ENCODE measurements at regions not wholly inside any gene's neighbourhood (a gene's known extent, or its start where the extent isn't known, plus 50 kb on each side); places are given as distances from the start of the nearest gene placed in this dataset.

GRCh38 chr4:53786632-53787031, 195.3 kb upstream of the LNX1 start:
- H3K4me3 Mint-ChIP-seq (ENCODE audit: low read depth): no peak overlapping the region
- H3K9me3 Mint-ChIP-seq: no peaks in the 10 kb centered on the region
- no peaks in the 10 kb centered on the region for H3K27me3 Mint-ChIP-seq (ENCODE audit: low read depth)
- H3K36me3 Mint-ChIP-seq (ENCODE audit: low read depth): no peaks in the 10 kb centered on the region
- intact Hi-C loops (cut with micrococcal nuclease): no loop called here
- DNase-seq (ENCODE audit: low spot score): no peak
- no peaks in the 10 kb centered on the region for H3K4me1 Mint-ChIP-seq (ENCODE audit: low read depth)
- H3K27ac Mint-ChIP-seq: no peak overlapping the region

- Mint-ChIP-seq H3K27me3 (ENCODE audit: low read depth) (no peaks in the 10 kb centered on the region), H3K27ac (no peak overlapping the region), H3K4me3 (ENCODE audit: low read depth) (no peak overlapping the region), H3K4me1 (ENCODE audit: low read depth) (no peaks in the 10 kb centered on the region), H3K36me3 (ENCODE audit: low read depth) (no peaks in the 10 kb centered on the region), H3K9me3 (no peaks in the 10 kb centered on the region)
- DNase-seq (ENCODE audit: low spot score): no peak
- intact Hi-C loops (cut with micrococcal nuclease): no loop called here
Measured at GRCh38 chr4:53785996-53786395, 194.7 kb upstream of the LNX1 start.

- Mint-ChIP-seq H3K9me3 (no peaks in the 10 kb centered on the region), H3K27ac (no peak overlapping the region), H3K4me3 (ENCODE audit: low read depth) (no peak overlapping the region), H3K4me1 (ENCODE audit: low read depth) (no peaks in the 10 kb centered on the region), H3K27me3 (ENCODE audit: low read depth) (no peaks in the 10 kb centered on the region), H3K36me3 (ENCODE audit: low read depth) (no peaks in the 10 kb centered on the region)
- DNase-seq (ENCODE audit: low spot score): no peak
- intact Hi-C loops (cut with micrococcal nuclease): no loop called here
Measured at GRCh38 chr4:53784112-53784511, 192.8 kb upstream of the LNX1 start.

- H3K4me1 Mint-ChIP-seq (ENCODE audit: low read depth): no peaks in the 10 kb centered on the region
- intact Hi-C loops (cut with micrococcal nuclease): no loop called here
- no peak for DNase-seq (ENCODE audit: low spot score)
- no peaks in the 10 kb centered on the region for H3K36me3 Mint-ChIP-seq (ENCODE audit: low read depth)
- H3K4me3 Mint-ChIP-seq (ENCODE audit: low read depth): no peak overlapping the region
- no peaks in the 10 kb centered on the region for H3K9me3 Mint-ChIP-seq
- no peak overlapping the region for H3K27ac Mint-ChIP-seq
- no peaks in the 10 kb centered on the region for H3K27me3 Mint-ChIP-seq (ENCODE audit: low read depth)
Measured at GRCh38 chr4:53783208-53783859, 192.0 kb upstream of the LNX1 start.

- no peak for DNase-seq (ENCODE audit: low spot score)
- no peaks in the 10 kb centered on the region for H3K9me3 Mint-ChIP-seq
- no peaks in the 10 kb centered on the region for H3K36me3 Mint-ChIP-seq (ENCODE audit: low read depth)
- H3K4me1 Mint-ChIP-seq (ENCODE audit: low read depth): no peaks in the 10 kb centered on the region
- H3K4me3 Mint-ChIP-seq (ENCODE audit: low read depth): no peak overlapping the region
- no peaks in the 10 kb centered on the region for H3K27me3 Mint-ChIP-seq (ENCODE audit: low read depth)
- H3K27ac Mint-ChIP-seq: no peak overlapping the region
- intact Hi-C loops (cut with micrococcal nuclease): no loop called here
Measured at GRCh38 chr4:53782458-53782845, 191.2 kb upstream of the LNX1 start.

- Mint-ChIP-seq H3K36me3 (ENCODE audit: low read depth) (no peaks in the 10 kb centered on the region), H3K27ac (no peak overlapping the region), H3K4me1 (ENCODE audit: low read depth) (no peaks in the 10 kb centered on the region), H3K9me3 (no peaks in the 10 kb centered on the region), H3K27me3 (ENCODE audit: low read depth) (no peaks in the 10 kb centered on the region), H3K4me3 (ENCODE audit: low read depth) (no peak overlapping the region)
- no peak for DNase-seq (ENCODE audit: low spot score)
- intact Hi-C loops (cut with micrococcal nuclease): no loop called here
Measured at GRCh38 chr4:53781629-53782457, 190.6 kb upstream of the LNX1 start.

- intact Hi-C loops (cut with micrococcal nuclease): no loop called here
- Mint-ChIP-seq H3K27me3 (ENCODE audit: low read depth) (no peaks in the 10 kb centered on the region), H3K27ac (no peak overlapping the region), H3K4me3 (ENCODE audit: low read depth) (no peak overlapping the region), H3K4me1 (ENCODE audit: low read depth) (no peaks in the 10 kb centered on the region), H3K36me3 (ENCODE audit: low read depth) (no peaks in the 10 kb centered on the region), H3K9me3 (no peaks in the 10 kb centered on the region)
- DNase-seq (ENCODE audit: low spot score): no peak
Measured at GRCh38 chr4:53780736-53781400, 189.6 kb upstream of the LNX1 start.

GRCh38 chr4:53779025-53779424, 187.7 kb upstream of the LNX1 start:
- no peak for DNase-seq (ENCODE audit: low spot score)
- Mint-ChIP-seq H3K9me3 (no peaks in the 10 kb centered on the region), H3K27me3 (ENCODE audit: low read depth) (no peaks in the 10 kb centered on the region), H3K36me3 (ENCODE audit: low read depth) (no peaks in the 10 kb centered on the region), H3K27ac (no peak overlapping the region), H3K4me1 (ENCODE audit: low read depth) (no peaks in the 10 kb centered on the region), H3K4me3 (ENCODE audit: low read depth) (no peak overlapping the region)
- intact Hi-C loops (cut with micrococcal nuclease): no loop called here

GRCh38 chr4:53778155-53778554, 186.9 kb upstream of the LNX1 start:
- H3K36me3 Mint-ChIP-seq (ENCODE audit: low read depth): no peaks in the 10 kb centered on the region
- intact Hi-C loops (cut with micrococcal nuclease): no loop called here
- no peaks in the 10 kb centered on the region for H3K9me3 Mint-ChIP-seq
- DNase-seq (ENCODE audit: low spot score): no peak
- no peaks in the 10 kb centered on the region for H3K27me3 Mint-ChIP-seq (ENCODE audit: low read depth)
- H3K4me3 Mint-ChIP-seq (ENCODE audit: low read depth): no peak overlapping the region
- H3K27ac Mint-ChIP-seq: no peak overlapping the region
- H3K4me1 Mint-ChIP-seq (ENCODE audit: low read depth): no peaks in the 10 kb centered on the region

- DNase-seq (ENCODE audit: low spot score): no peak
- H3K36me3 Mint-ChIP-seq (ENCODE audit: low read depth): no peaks in the 10 kb centered on the region
- H3K27me3 Mint-ChIP-seq (ENCODE audit: low read depth): no peaks in the 10 kb centered on the region
- no peaks in the 10 kb centered on the region for H3K4me1 Mint-ChIP-seq (ENCODE audit: low read depth)
- intact Hi-C loops (cut with micrococcal nuclease): no loop called here
- H3K27ac Mint-ChIP-seq: no peak overlapping the region
- no peaks in the 10 kb centered on the region for H3K9me3 Mint-ChIP-seq
- no peak overlapping the region for H3K4me3 Mint-ChIP-seq (ENCODE audit: low read depth)
Measured at GRCh38 chr4:53777244-53777984, 186.1 kb upstream of the LNX1 start.

GRCh38 chr4:53776141-53776540, 184.9 kb upstream of the LNX1 start:
- Mint-ChIP-seq H3K27ac (no peak overlapping the region), H3K27me3 (ENCODE audit: low read depth) (no peaks in the 10 kb centered on the region), H3K36me3 (ENCODE audit: low read depth) (no peaks in the 10 kb centered on the region), H3K9me3 (no peaks in the 10 kb centered on the region), H3K4me3 (ENCODE audit: low read depth) (no peak overlapping the region), H3K4me1 (ENCODE audit: low read depth) (no peaks in the 10 kb centered on the region)
- DNase-seq (ENCODE audit: low spot score): no peak
- intact Hi-C loops (cut with micrococcal nuclease): no loop called here

- no peak for DNase-seq (ENCODE audit: low spot score)
- Mint-ChIP-seq H3K27me3 (ENCODE audit: low read depth) (no peaks in the 10 kb centered on the region), H3K27ac (no peak overlapping the region), H3K9me3 (no peaks in the 10 kb centered on the region), H3K36me3 (ENCODE audit: low read depth) (no peaks in the 10 kb centered on the region), H3K4me3 (ENCODE audit: low read depth) (no peak overlapping the region), H3K4me1 (ENCODE audit: low read depth) (no peaks in the 10 kb centered on the region)
- intact Hi-C loops (cut with micrococcal nuclease): no loop called here
Measured at GRCh38 chr4:53775381-53775780, 184.1 kb upstream of the LNX1 start.

GRCh38 chr4:53771326-53771725, 180.0 kb upstream of the LNX1 start:
- Mint-ChIP-seq H3K4me3 (ENCODE audit: low read depth) (no peak overlapping the region), H3K27me3 (ENCODE audit: low read depth) (no peaks in the 10 kb centered on the region), H3K36me3 (ENCODE audit: low read depth) (no peaks in the 10 kb centered on the region), H3K27ac (no peak overlapping the region), H3K9me3 (no peaks in the 10 kb centered on the region), H3K4me1 (ENCODE audit: low read depth) (no peaks in the 10 kb centered on the region)
- intact Hi-C loops (cut with micrococcal nuclease): no loop called here
- no peak for DNase-seq (ENCODE audit: low spot score)
